GM19438 (cell line): ENCODE measurements at regions not wholly inside any gene's neighbourhood (a gene's known extent, or its start where the extent isn't known, plus 50 kb on each side); places are given as distances from the start of the nearest gene placed in this dataset.

Source experiments
- ATAC-seq: cut with Tn5 transposase; IDR thresholded peaks from one replicate; pipeline ENCODE4 v1.9.1; 2021; ENCODE audit warnings: low read depth; ENCODE audit not compliant: unreplicated experiment

DNA sequence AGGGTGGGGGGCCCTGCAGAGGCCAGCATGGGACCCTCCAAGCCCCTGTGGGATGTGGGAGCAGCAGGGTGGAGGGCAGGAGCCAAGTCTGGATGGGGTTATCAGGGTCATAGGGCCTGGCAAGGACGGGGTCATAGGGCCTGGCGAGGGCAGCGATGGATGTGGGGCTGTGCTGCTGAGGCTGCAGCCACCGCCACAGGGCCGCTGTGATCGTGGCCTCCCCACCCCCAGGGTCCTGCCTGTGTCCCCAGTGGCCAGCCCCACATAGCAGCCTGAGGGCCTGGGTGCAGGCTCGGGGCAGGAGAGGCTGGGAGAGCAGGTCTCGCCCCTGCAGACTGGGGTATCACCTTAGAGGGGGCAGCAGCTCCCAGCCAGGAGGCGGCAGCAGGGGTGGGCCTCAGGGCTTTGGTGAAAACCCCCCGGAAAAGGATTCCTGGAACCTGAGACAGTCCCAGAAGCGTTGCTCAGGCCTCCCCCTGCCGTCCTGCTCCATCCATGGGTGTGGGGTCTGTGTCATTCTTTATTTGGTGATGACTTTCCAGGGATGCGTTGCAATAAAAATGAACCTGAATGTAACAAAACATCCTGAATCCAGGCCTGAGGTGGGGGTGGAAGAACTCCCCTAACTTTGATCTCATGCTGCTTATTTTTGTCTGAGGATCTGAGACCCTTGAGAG, 107.3 kb upstream of the SHH start:
- no peak for ATAC-seq

DNA sequence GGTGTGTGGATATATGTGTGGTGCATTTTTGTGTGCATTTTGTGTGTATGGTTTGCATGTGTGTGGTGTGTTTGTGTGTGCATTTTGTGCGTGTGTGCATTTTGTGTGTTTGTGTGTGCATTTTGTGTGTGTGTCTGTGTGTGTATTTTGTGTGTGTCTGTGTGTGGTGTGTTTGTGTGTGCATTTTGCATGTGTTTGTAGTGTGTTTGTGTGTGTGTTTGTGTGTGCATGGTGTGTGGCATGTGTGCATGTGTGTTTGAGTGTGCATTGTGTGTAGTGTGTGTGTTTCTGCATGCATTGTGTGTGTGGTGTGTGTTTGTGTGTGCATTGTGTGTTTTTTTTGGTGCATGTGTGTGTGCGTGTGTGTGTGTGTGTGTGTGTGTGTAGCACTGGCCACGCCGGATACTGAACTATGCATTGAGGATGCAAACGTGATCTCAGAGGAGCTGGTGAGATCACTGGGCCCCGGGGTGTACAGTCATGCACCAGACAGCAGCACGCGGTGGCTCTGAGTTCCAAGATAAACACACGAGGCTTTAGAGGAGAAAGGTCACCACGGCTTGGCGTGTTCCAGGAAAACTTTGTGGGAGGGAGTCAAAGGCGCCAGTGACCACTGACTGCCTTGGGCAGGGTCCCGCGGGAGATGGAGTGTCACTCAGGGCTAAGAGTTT, 106.6 kb upstream of the SHH start:
- ATAC-seq, result no peak

- ATAC-seq, result no peak
Observed at GRCh38 chr7:155917836-155918430, 105.7 kb upstream of the SHH start.

DNA sequence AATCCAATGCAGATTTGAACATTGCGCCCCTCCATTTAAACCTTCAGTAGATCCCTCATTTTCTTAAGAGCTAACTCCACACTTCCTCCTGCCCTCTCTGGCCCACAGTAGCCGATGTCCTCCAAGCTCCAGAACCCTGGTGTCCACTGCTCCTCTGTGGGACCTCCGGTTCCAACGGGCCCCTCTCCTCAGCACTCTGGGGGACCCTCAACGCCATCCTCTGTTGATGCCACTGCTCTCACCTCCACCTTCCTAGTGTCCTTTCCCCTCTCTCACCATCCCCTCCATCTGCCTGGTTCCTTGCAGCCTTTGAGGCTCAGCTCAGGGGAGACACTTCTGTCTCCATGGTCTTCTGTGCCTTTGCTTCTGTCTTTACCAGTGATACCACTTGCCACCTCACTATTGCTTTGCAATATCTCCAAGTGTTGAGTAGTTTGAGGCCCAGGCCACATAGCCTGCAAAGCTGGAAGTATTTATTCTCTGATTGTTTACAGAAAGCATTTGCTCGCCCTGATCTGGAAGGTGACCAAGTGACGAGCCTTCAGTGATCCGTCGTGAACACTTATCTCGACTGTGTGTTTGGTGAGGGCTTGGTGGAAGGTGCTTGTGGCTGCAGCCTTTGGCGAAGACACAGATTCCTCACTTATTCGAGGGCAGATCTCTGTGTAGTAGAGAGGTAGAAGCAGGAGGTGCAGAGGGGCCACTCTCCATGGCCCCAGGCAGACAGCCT, 104.8 kb upstream of the SHH start:
- ATAC-seq, result no peak

- no peak for ATAC-seq
Observed at GRCh38 chr7:155914341-155914740, 102.1 kb upstream of the SHH start.

- ATAC-seq, result no peak
Observed at GRCh38 chr7:155913719-155914118, 101.5 kb upstream of the SHH start.

GRCh38 chr7:155913291-155913690, 101.0 kb upstream of the SHH start:
- ATAC-seq, result no peak

DNA sequence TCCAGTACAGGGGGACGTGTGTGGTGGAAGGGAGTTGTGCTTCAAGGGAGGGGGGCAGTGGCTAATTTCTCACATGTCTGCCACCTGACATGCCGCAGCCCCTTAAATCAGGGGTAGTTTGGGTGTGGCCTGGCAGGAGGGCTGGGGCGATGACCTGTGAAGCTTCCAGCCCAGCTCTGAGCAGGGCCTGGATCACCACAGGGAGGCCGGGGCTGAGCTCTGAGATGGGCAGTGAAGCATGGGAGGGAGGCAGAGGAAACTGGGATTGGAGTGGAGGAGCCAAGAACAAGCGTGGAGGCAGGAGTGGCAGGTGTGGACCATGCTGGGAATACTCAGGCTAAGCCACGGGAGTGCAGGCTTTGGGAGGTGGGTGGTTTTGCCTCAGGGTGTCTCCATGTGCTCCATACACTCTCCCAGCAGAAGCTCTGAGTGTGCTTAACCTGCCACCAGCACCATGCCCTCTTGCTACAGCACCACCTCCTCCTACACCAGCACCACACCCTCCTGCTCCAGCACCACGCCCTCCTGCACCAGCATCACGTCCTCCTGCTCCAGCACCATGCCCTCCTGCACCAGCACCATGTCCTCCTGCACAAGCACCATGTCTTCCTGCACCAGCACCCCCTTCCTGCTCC, 99.3 kb upstream of the SHH start:
- no peak for ATAC-seq

DNA sequence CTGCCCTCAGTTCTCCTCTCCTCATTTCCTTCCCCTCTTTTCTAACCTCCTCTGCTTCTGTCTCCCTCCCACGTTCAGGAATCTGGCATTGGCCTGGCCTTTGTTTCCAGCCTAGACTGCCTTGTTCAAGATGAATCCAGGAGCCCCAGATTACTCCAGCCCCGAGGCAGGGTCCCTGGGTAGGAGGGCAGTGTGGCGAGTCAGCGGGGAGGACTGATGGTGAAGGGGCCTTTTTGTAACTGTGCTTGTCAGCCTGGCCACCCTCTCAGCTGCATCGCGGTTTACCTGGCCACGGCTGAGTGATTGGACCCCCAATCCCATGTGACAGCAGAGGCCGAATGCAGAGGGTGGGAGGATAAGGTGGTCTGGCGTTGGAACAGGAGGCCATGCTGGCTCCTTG, 96.1 kb upstream of the SHH start:
- ATAC-seq, result no peak

- ATAC-seq, result no peak
Observed at GRCh38 chr7:155907450-155908200, 95.4 kb upstream of the SHH start.

DNA sequence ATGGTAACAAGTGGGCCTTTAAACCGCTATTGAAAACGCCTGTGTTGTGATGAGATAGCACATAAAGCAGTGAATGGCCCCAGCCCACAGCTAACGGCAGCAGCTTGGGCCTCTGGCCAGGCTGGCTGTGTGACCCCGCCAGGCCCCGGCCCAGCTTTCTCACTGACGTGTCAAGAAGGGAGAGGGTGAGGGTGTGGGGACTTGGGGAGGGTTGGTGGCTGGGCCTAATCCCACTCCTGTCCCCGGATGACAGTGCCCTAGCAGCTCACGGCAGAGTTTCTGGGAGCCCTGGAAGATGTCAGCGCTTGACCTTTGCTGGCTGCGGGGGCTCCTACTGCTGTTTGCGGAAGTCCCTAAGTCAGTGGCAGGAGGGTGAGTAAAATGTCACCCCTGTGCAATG, 88.9 kb upstream of the SHH start:
- no peak for ATAC-seq

- no peak for ATAC-seq
Observed at GRCh38 chr7:155899596-155899995, 87.3 kb upstream of the SHH start.

GRCh38 chr7:155897758-155898386, 85.6 kb upstream of the SHH start:
- no peak for ATAC-seq

- no peak for ATAC-seq
Observed at GRCh38 chr7:155896531-155897263, 84.4 kb upstream of the SHH start.

GRCh38 chr7:155893664-155894063, 81.4 kb upstream of the SHH start:
- no peak for ATAC-seq

DNA sequence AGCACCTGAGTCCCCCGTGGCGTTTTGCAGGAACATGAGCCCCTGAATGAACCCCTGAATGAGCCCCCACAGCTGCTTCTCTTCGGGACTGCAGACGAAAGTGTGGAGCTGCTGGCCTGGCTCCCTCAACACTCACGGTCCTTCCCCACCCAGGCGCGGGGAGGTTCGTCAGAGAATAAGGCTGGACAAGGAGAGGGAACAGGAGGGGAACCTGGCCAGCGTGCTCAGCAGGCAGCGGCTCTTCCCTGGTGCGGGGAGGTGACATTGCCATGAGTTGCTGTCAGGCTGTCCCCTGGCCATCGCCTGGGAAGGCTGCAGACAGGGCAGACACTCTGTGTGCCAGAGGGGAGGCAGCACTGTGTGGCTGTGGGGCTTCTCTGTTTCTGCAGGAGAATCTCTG, 80.9 kb upstream of the SHH start:
- ATAC-seq, result no peak

GRCh38 chr7:155889636-155890511, 77.6 kb upstream of the SHH start:
- no peak for ATAC-seq

DNA sequence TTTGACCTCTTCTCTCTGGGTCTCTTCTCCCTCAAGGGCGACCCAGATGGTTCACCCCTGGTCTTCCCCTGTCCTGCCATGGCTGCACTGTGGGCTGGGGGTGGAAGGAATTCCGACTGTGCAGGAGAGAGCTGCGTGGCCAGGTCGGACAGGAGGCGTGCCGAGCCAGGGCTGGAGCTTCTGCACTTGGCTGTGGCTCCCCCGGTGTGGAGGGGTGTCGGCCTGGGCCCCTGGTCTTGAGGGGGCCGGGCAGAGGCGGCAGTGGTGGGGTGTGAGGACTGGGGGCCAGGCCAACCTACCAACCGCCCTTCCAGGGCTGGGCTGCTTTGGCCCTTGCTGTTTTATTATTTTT, 74.9 kb upstream of the SHH start:
- ATAC-seq, result no peak
